ENCODE measurements at regions not wholly inside any gene's neighbourhood (a gene's known extent, or its start where the extent isn't known, plus 50 kb on each side); places are given as distances from the start of the nearest gene placed in this dataset.

DNA sequence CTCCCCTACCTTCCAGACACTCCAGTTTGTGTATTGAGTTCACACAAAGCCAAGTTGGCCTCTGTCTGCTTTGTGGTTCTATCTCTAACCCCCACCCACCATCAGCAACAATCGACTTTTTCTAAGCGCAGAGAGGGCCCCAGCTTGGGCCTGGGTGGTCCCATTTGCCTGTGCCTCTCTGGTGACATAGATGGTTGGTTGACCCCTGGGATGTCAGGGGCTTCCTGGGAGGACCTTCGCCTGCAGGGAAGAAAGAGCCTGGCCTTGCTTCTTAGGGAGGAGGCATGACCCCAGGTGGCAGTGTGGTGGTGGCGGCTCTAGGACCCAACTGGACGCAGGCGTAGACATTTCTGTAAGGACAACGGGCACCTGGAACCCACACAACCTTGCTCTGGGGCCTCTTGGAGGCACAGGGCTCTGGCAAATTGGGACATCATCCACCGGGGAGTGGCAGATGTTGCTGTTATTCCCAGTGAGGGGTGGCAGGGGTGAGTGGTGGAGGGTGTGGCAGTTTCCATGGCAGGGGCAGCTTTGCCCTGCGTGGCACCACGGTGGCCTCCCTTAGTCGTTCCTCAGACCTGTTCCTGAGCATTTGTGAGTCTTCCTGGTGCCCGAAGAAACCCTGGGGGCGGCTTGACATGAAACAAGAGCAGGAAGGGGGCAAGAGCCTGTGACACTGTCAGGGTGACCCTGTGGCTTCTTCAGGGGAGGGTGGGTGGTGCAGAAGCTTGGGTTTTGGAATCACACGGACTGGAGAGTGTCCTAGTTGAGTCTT is 171.0 kb upstream of the IER5L start:
- peak overlapping the region; percentile 12 for H3K27ac ChIP-seq
- ChIA-PET POLR2A (ENCODE audit: low non-redundant PET) (no interaction called here), CTCF (interaction anchor here (1.1 to 1.3 kb wide), 3 partner anchors 210 to 275 kb away, joined by 3 to 7 read pairs (median 5); no protein-coding TSS in a partner anchor)
- no peak for TF ChIP-seq CTCF (conservative IDR thresholded peaks at IDR 0.05; ENCODE audit: low read depth)
- DNase-seq (ENCODE audit: low spot score) = no peak

DNA sequence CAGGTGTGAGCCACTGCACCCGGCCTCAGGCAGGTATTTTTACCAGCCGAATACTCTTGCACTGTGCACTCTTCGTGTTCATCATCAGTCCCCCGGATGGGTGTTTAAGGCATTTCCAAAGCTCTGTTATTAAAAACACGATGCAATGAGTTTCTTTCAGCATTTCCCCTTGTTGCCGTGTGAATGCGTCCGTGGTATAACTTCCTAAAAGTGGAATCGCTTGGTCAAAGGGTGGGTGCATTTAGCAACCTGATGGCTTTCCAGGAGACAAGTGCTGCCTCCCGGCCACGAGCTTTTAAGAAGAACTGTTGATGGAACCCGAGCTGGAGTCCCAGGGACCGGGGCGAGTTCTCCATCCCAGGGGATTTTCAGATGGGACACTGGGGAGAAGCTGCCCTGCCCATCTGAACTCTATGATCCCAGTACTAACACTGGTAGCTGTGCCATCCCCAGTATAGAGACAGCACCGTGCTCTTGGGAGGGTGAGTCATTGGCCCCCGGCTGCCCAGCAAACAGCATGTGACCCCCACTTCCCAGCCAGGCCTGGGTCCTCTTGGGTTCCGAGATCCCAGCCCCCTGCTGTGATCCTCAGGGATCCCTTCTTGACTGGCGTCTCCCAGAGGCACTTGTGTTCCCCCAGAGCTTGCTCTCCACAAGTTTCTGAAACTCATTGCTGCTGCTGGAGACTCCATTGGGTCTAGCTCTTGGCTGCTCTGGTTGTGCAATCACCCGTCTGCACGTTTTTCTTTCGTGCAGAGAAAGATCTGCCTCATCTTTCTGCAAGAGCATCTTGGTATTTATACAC is 169.5 kb upstream of the IER5L start:
- no peak for DNase-seq (ENCODE audit: low spot score)
- ChIA-PET POLR2A (ENCODE audit: low non-redundant PET) (interaction anchor here (0.9 kb wide), 1 partner anchor 13 kb away, joined by 3 read pairs; no protein-coding TSS in a partner anchor), CTCF (no interaction called here)
- peak overlapping the region; percentile 12 for H3K27ac ChIP-seq
- TF ChIP-seq CTCF (conservative IDR thresholded peaks at IDR 0.05; ENCODE audit: low read depth) = no peak

- no peak for DNase-seq (ENCODE audit: low spot score)
- ChIA-PET CTCF (interaction anchor here (0.6 to 1.3 kb wide), 3 partner anchors 14 to 207 kb away, joined by 3 to 4 read pairs (median 3); no protein-coding TSS in a partner anchor), POLR2A (ENCODE audit: low non-redundant PET) (interaction anchor here (0.7 kb wide), 2 partner anchors 152 to 156 kb away, joined by 4 to 5 read pairs; no protein-coding TSS in a partner anchor)
- H3K27ac ChIP-seq = peak overlapping the region; percentile 29
- TF ChIP-seq CTCF (conservative IDR thresholded peaks at IDR 0.05; ENCODE audit: low read depth) = no peak
Measured at GRCh38 chr9:129346046-129346445, 168.0 kb upstream of the IER5L start.

- no peak for DNase-seq (ENCODE audit: low spot score)
- H3K27ac ChIP-seq = peak overlapping the region; percentile 29
- TF ChIP-seq CTCF (conservative IDR thresholded peaks at IDR 0.05; ENCODE audit: low read depth) = no peak
- ChIA-PET CTCF (interaction anchor here (0.7 to 1.3 kb wide), 3 partner anchors 13 to 206 kb away, joined by 3 to 4 read pairs (median 3); no protein-coding TSS in a partner anchor), POLR2A (ENCODE audit: low non-redundant PET) (no interaction called here)
Measured at GRCh38 chr9:129344641-129345495, 166.8 kb upstream of the IER5L start.

- peak overlapping the region; percentile 40 for H3K27ac ChIP-seq
- CTCF ChIA-PET = interaction anchor here (0.7 kb wide), 1 partner anchor 201 kb away, joined by 3 read pairs; no protein-coding TSS in a partner anchor
- DNase-seq (ENCODE audit: low spot score) = no peak
- POLR2A ChIA-PET (ENCODE audit: low non-redundant PET) = interaction anchor here (1.0 kb wide), 1 partner anchor 166 kb away, joined by 3 read pairs; no protein-coding TSS in a partner anchor
- no peak for TF ChIP-seq CTCF (conservative IDR thresholded peaks at IDR 0.05; ENCODE audit: low read depth)
Measured at GRCh38 chr9:129343424-129344375, 165.6 kb upstream of the IER5L start.
